AG04450 (cell line): ENCODE measurements at regions not wholly inside any gene's neighbourhood (a gene's known extent, or its start where the extent isn't known, plus 50 kb on each side); places are given as distances from the start of the nearest gene placed in this dataset.

Experiments
- CTCF ChIA-PET: fragments of 300-600, 350-600 bp; formaldehyde crosslinking; extraction: SDS; loops from one replicate; lab custom pipeline; 2022; ENCODE audit warnings: antibody characterized with exemption, inconsistent platforms; lab: Charles Lee
- POLR2A ChIA-PET: fragments of 350-600 bp; formaldehyde crosslinking; extraction: SDS; loops from one replicate; lab custom pipeline; 2021; ENCODE audit warnings: antibody characterized with exemption, inconsistent platforms; lab: Yijun Ruan, JAX
- DNase-seq: peaks from one replicate; pipeline ENCODE4 v3.0.0-alpha.2; 2011; ENCODE audit warnings: low read depth, low spot score
- H3K27ac ChIP-seq: one replicate; pipeline ENCODE4 v1.5.1; 2012; ENCODE audit warnings: low read depth, low read length, control low read depth
- H3K27me3 ChIP-seq: one replicate; pipeline ENCODE4 v1.6.0; 2012; ENCODE audit warnings: low read length; ENCODE audit not compliant: control insufficient read depth, insufficient read depth
- H3K4me3 ChIP-seq: 2 replicates; pipeline ENCODE4 v1.5.1; 2011; ENCODE audit warnings: mild to moderate bottlenecking, low read depth, low read length, control low read depth
- H3K9me3 ChIP-seq: 2 replicates; pipeline ENCODE4 v1.5.1; 2012; ENCODE audit warnings: low read length; ENCODE audit not compliant: control insufficient read depth, insufficient read depth
- CTCF ChIP-seq: IDR thresholded peaks from 2 replicates; pipeline ENCODE4 v1.5.1; 2011; ENCODE audit warnings: low read depth, low read length, control low read depth, inconsistent platforms

- no peaks in the 10 kb centered on the region for H3K27me3 ChIP-seq
- ChIA-PET POLR2A (no interaction called here), CTCF (no interaction called here)
- no peak overlapping the region for H3K4me3 ChIP-seq
- H3K27ac ChIP-seq: no peak overlapping the region
- DNase-seq: no peak
- no peak for TF ChIP-seq CTCF
- H3K9me3 ChIP-seq: peaks cover 64% of the 10 kb centered on the region
Measured at GRCh38 chr7:153588586-153588985, 463.6 kb upstream of the DPP6 start.

- Histone ChIP-seq H3K4me3 (no peak overlapping the region), H3K9me3 (peaks cover 59% of the 10 kb centered on the region), H3K27ac (no peak overlapping the region), H3K27me3 (no peaks in the 10 kb centered on the region)
- ChIA-PET POLR2A (no interaction called here), CTCF (no interaction called here)
- TF ChIP-seq CTCF: no peak
- DNase-seq: no peak
Measured at GRCh38 chr7:153590136-153590535, 462.1 kb upstream of the DPP6 start.

GRCh38 chr7:153590571-153590970 is 461.6 kb upstream of the DPP6 start:
- no peak for TF ChIP-seq CTCF
- H3K9me3 ChIP-seq: peaks cover 57% of the 10 kb centered on the region
- H3K27me3 ChIP-seq: no peaks in the 10 kb centered on the region
- H3K4me3 ChIP-seq: no peak overlapping the region
- POLR2A ChIA-PET: no interaction called here
- CTCF ChIA-PET: no interaction called here
- DNase-seq: no peak
- no peak overlapping the region for H3K27ac ChIP-seq

GRCh38 chr7:153607354-153607753 is 444.8 kb upstream of the DPP6 start:
- H3K27me3 ChIP-seq: no peaks in the 10 kb centered on the region
- no peak for DNase-seq
- TF ChIP-seq CTCF: no peak
- peaks cover 17% of the 10 kb centered on the region for H3K9me3 ChIP-seq
- H3K4me3 ChIP-seq: no peak overlapping the region
- H3K27ac ChIP-seq: no peak overlapping the region
- ChIA-PET POLR2A (no interaction called here), CTCF (no interaction called here)

GRCh38 chr7:153616711-153617325 is 435.4 kb upstream of the DPP6 start:
- DNase-seq: no peak
- CTCF ChIA-PET: no interaction called here
- TF ChIP-seq CTCF: no peak
- POLR2A ChIA-PET: no interaction called here
- peaks cover 18% of the 10 kb centered on the region for H3K9me3 ChIP-seq
- no peak overlapping the region for H3K4me3 ChIP-seq
- H3K27ac ChIP-seq: no peak overlapping the region
- no peaks in the 10 kb centered on the region for H3K27me3 ChIP-seq
